Lung (tissue), 11 donors: ENCODE measurements at regions not wholly inside any gene's neighbourhood (a gene's known extent, or its start where the extent isn't known, plus 50 kb on each side); places are given as distances from the start of the nearest gene placed in this dataset.

ENCODE experiments used
- ATAC-seq: fragments of 200-7000 bp; cut with Tn5 transposase; one replicate; pipeline ENCODE4 v1.9.1; 2020; ENCODE audit warnings: moderate number of reproducible peaks; ENCODE audit not compliant: insufficient read depth, low FRiP score
- DNase-seq, 3 donors: peaks; one replicate each; pipeline ENCODE4 v3.0.0-alpha.2; 2013 to 2017
- H3K27ac ChIP-seq, 2 donors: one replicate each; pipeline ENCODE4 v1.5.1; 2013; ENCODE audit warnings: mild to moderate bottlenecking in 2 of 2, moderate library complexity in 2 of 2, control low read depth in 1 of 2, inconsistent platforms in 1 of 2, low read depth in 1 of 2, low read length in 1 of 2
- H3K27me3 ChIP-seq, 3 donors: one replicate each; pipeline ENCODE4 v1.5.1; 2013; ENCODE audit warnings: low read length in 2 of 3; ENCODE audit not compliant: control insufficient read depth in 3 of 3, insufficient read depth in 3 of 3
- H3K36me3 ChIP-seq, 4 donors: one replicate each; pipeline ENCODE4 v1.5.1; 2013; ENCODE audit warnings: low read length in 4 of 4, mild to moderate bottlenecking in 1 of 4, moderate library complexity in 1 of 4; ENCODE audit not compliant: control insufficient read depth in 4 of 4, insufficient read depth in 4 of 4
- H3K4me1 ChIP-seq, 5 donors: one replicate each; pipeline ENCODE4 v1.5.1; 2013; ENCODE audit warnings: low read length in 5 of 5, mild to moderate bottlenecking in 2 of 5, moderate library complexity in 1 of 5; ENCODE audit not compliant: control insufficient read depth in 5 of 5, insufficient read depth in 5 of 5
- H3K4me3 ChIP-seq: one replicate; pipeline ENCODE4 v1.5.1; 2013; ENCODE audit warnings: mild to moderate bottlenecking, control low read depth, moderate library complexity
- H3K9ac ChIP-seq, 2 donors: one replicate each; pipeline ENCODE4 v1.5.1; 2013; ENCODE audit warnings: low read length in 2 of 2, control low read depth in 1 of 2; ENCODE audit not compliant: insufficient read depth in 1 of 2
- H3K9me3 ChIP-seq, 4 donors: one replicate each; pipeline ENCODE4 v1.5.1; 2013; ENCODE audit warnings: low read length in 3 of 4, mild to moderate bottlenecking in 1 of 4, moderate library complexity in 1 of 4; ENCODE audit not compliant: control insufficient read depth in 4 of 4, insufficient read depth in 3 of 4
- WGBS, 2 donors: extraction: QIAGEN DNeasy Blood & Tissue Kit; methylation state at CpG; one replicate each; pipeline ENCODE4 v1.1.7; 2013; 5-methylcytosine and 5-hydroxymethylcytosine counted together
- TF ChIP-seq, protein P1 (sequence below): IDR thresholded peaks from 2 replicates; pipeline ENCODE4 v1.5.1; 2012; ENCODE audit warnings: mild to moderate bottlenecking; ENCODE audit errors: control extremely low read depth, extremely low read depth
- donor health status: control.
- donor health status: control.
- donor health status: Bipolar disorder and iron deficiency.
- donor health status: healthy.
- donor health status: DM: yes; HTN: yes; CAD: no.

DNA sequence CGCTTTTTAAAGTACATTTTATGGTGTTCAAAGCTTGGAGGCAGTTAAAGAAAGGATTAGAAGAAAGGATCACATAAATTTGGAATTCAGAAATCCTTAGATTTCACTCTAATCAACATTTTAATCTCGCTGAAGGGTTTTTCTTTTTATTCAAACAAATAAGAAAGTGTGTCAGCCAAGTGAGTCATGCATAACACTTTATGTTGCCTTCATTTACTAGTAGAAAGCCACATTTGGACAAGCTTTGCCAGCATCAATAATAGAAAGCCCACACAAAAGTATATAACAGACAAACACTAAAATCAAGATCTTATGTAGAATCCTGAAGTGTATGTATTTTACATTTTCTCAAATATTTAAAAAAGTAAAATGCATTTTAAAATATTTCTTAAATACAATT is 154.9 kb upstream of the TRPC4 start:
- Histone ChIP-seq H3K9me3 (peaks cover 0 to 2% (median 0%) of the 10 kb centered on the region in 4 donors), H3K4me3 (no peak overlapping the region), H3K27me3 (no peaks in the 10 kb centered on the region), H3K4me1 (no peaks in the 10 kb centered on the region), H3K27ac (no peak overlapping the region), H3K36me3 (no peaks in the 10 kb centered on the region), H3K9ac (no peak overlapping the region)
- TF ChIP-seq, protein P1, sequence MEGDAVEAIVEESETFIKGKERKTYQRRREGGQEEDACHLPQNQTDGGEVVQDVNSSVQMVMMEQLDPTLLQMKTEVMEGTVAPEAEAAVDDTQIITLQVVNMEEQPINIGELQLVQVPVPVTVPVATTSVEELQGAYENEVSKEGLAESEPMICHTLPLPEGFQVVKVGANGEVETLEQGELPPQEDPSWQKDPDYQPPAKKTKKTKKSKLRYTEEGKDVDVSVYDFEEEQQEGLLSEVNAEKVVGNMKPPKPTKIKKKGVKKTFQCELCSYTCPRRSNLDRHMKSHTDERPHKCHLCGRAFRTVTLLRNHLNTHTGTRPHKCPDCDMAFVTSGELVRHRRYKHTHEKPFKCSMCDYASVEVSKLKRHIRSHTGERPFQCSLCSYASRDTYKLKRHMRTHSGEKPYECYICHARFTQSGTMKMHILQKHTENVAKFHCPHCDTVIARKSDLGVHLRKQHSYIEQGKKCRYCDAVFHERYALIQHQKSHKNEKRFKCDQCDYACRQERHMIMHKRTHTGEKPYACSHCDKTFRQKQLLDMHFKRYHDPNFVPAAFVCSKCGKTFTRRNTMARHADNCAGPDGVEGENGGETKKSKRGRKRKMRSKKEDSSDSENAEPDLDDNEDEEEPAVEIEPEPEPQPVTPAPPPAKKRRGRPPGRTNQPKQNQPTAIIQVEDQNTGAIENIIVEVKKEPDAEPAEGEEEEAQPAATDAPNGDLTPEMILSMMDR, result no peak
- DNase-seq (no peak), ATAC-seq (no peak)
- 33 to 38% methylated on average over 2 of the region's 2 CpGs for WGBS, 2 donors

GRCh38 chr13:38017320-38017719 is 147.7 kb upstream of the TRPC4 start:
- DNase-seq, result no peak
- Histone ChIP-seq H3K27ac (no peak overlapping the region), H3K4me3 (no peak overlapping the region), H3K9me3 (peaks cover 0 to 2% (median 0%) of the 10 kb centered on the region in 4 donors), H3K4me1 (no peaks in the 10 kb centered on the region), H3K36me3 (no peaks in the 10 kb centered on the region), H3K27me3 (no peaks in the 10 kb centered on the region), H3K9ac (no peak overlapping the region)
- 74 to 95% methylated on average over 2 of the region's 2 CpGs for WGBS, 2 donors
- TF ChIP-seq, protein P1, result no peak
- ATAC-seq, result no peak

- Histone ChIP-seq H3K36me3 (no peaks in the 10 kb centered on the region), H3K27ac (no peak overlapping the region), H3K4me1 (no peaks in the 10 kb centered on the region), H3K4me3 (no peak overlapping the region), H3K9me3 (no peaks in the 10 kb centered on the region), H3K9ac (no peak overlapping the region), H3K27me3 (no peaks in the 10 kb centered on the region)
- ATAC-seq (no peak), DNase-seq (no peak)
- TF ChIP-seq, protein P1, result no peak
- 88 to 93% methylated on average over 1 of the region's 1 CpG for WGBS, 2 donors
Measured at GRCh38 chr13:38013676-38014075, 144.1 kb upstream of the TRPC4 start.

GRCh38 chr13:38012096-38012495 is 142.5 kb upstream of the TRPC4 start:
- Histone ChIP-seq H3K4me3 (no peak overlapping the region), H3K27ac (no peak overlapping the region), H3K27me3 (no peaks in the 10 kb centered on the region), H3K36me3 (no peaks in the 10 kb centered on the region), H3K4me1 (no peaks in the 10 kb centered on the region), H3K9me3 (no peaks in the 10 kb centered on the region), H3K9ac (no peak overlapping the region)
- no peak for ATAC-seq
- DNase-seq, result no peak
- 91 to 95% methylated on average over 4 of the region's 4 CpGs for WGBS, 2 donors
- TF ChIP-seq, protein P1, result no peak
